LNCAP (cell line): ENCODE measurements at regions not wholly inside any gene's neighbourhood (a gene's known extent, or its start where the extent isn't known, plus 50 kb on each side); places are given as distances from the start of the nearest gene placed in this dataset.

Experiments used
- TF ChIP-seq, protein P1 (sequence below): fragments of 450-650 bp; IDR thresholded peaks from 2 replicates; pipeline ENCODE4 v1.5.1; 2017; ENCODE audit warnings: mild to moderate bottlenecking

GRCh38 chr14:65261946-65262345 is 150.6 kb upstream of the FUT8 start:
- TF ChIP-seq, protein P1, sequence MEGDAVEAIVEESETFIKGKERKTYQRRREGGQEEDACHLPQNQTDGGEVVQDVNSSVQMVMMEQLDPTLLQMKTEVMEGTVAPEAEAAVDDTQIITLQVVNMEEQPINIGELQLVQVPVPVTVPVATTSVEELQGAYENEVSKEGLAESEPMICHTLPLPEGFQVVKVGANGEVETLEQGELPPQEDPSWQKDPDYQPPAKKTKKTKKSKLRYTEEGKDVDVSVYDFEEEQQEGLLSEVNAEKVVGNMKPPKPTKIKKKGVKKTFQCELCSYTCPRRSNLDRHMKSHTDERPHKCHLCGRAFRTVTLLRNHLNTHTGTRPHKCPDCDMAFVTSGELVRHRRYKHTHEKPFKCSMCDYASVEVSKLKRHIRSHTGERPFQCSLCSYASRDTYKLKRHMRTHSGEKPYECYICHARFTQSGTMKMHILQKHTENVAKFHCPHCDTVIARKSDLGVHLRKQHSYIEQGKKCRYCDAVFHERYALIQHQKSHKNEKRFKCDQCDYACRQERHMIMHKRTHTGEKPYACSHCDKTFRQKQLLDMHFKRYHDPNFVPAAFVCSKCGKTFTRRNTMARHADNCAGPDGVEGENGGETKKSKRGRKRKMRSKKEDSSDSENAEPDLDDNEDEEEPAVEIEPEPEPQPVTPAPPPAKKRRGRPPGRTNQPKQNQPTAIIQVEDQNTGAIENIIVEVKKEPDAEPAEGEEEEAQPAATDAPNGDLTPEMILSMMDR = no peak

- TF ChIP-seq, protein P1 = no peak
Observed at GRCh38 chr14:65263177-65263788, 149.2 kb upstream of the FUT8 start.

GRCh38 chr14:65267856-65268255 is 144.7 kb upstream of the FUT8 start:
- TF ChIP-seq, protein P1 = no peak

DNA sequence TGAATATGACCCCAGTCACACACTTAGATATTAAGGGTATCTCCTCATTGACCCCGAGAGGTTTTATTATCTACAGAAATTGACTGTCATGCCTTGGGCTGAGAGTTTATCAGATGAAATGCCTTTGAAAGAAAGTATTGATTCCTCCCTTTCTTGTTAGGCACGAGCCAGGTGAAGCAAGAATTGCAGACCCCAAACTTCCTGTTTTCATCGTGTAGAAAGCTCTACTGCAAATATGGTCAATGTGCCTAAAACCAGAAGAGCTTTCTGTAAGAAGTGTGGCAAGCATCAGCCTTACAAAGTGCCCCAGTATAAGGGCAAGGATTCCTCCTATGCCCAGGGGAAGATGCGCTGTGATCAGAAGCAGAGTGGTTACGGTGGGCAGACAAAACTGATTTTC is 143.9 kb upstream of the FUT8 start:
- TF ChIP-seq, protein P1 = no peak

- TF ChIP-seq, protein P1 = no peak
Observed at GRCh38 chr14:65269732-65270131, 142.8 kb upstream of the FUT8 start.

DNA sequence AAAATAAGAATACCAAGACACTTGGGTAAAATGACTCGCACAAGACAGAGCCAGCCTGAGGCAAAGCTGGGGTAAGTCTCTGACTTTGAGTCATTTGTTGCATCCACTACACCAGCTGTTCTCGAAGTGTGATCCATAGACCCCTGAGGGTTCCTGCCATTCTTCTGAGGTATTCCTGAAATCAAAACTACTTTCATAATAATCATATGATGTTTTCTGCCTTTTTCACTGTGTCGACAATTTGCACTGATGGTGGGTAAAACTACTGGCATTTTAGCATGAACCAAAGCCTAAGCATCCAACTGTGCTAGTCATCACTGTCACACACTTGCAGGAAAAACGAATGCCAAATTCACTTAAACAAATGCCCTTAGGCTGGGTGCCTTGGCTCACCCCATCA is 135.5 kb upstream of the FUT8 start:
- TF ChIP-seq, protein P1 = no peak

DNA sequence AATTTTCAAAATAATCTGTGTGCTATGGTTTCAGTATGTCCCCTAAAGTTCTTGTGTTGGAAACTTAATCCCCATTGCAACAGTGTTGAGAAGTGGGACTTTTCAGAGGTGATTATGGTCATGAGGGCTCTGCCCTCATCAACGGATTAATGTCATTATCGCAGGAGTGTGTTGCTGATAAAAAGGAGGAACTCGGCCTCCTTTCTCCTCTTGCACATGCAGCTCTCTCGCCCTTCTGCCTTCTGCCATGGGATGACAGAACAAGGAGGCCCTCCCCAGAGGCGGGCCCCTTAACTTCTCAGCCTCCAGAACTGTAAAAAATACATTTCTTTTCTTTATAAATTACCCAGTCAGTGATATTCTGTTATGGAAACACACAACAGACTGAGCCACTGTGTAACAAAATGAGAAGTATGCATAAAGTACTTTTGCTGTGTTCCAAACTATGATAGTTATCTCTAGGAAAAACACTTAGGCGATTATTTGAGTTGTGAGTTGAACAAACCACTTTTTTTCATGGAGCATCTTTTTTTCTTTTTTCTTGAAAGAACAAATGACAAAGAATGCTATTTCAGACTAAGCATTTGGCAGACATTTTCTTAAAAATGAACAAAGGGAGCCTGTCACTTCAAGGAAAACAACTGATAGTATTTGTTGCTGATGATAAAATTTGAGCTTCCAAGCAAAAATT is 134.8 kb upstream of the FUT8 start:
- TF ChIP-seq, protein P1 = no peak
